Kidney (tissue), 13 donors: ENCODE measurements at regions not wholly inside any gene's neighbourhood (a gene's known extent, or its start where the extent isn't known, plus 50 kb on each side); places are given as distances from the start of the nearest gene placed in this dataset.

Source experiments
- DNase-seq, 5 donors: peaks; one replicate each; pipeline ENCODE4 v3.0.0-alpha.2; 2013 to 2020
- FAIRE-seq: peaks from 2 replicates; lab custom pipeline; 2012; peaks lifted over from hg19 to GRCh38; lab: Jason Lieb, UNC
- H3K27ac ChIP-seq, 2 donors: one replicate each; pipeline ENCODE4 v1.7.0; 2013; ENCODE audit warnings: low read depth in 2 of 2, low read length in 2 of 2, inconsistent platforms in 1 of 2
- H3K27me3 ChIP-seq: one replicate; pipeline ENCODE4 v1.7.1; 2013; ENCODE audit warnings: low read length, inconsistent platforms; ENCODE audit not compliant: control insufficient read depth, insufficient read depth
- H3K36me3 ChIP-seq, 3 donors: one replicate each; pipeline versions ENCODE4 v1.7.0 to v1.7.1; 2013; ENCODE audit warnings: low read length in 3 of 3, control low read depth in 1 of 3, inconsistent platforms in 1 of 3; ENCODE audit not compliant: insufficient read depth in 3 of 3, control insufficient read depth in 2 of 3
- H3K4me1 ChIP-seq, 3 donors: one replicate each; pipeline versions ENCODE4 v1.7.0 to v1.7.1; 2013; ENCODE audit warnings: low read length in 3 of 3, inconsistent platforms in 1 of 3, low read depth in 1 of 3; ENCODE audit not compliant: control insufficient read depth in 2 of 3, insufficient read depth in 2 of 3
- H3K4me3 ChIP-seq, 3 donors: one replicate each; pipeline versions ENCODE4 v1.7.0 to v1.8.1; 2013; ENCODE audit warnings: low read length in 3 of 3, control low read depth in 1 of 3, inconsistent platforms in 1 of 3
- H3K9ac ChIP-seq, 3 donors: one replicate each; pipeline versions ENCODE4 v1.7.0 to v1.7.1; 2013; ENCODE audit warnings: low read length in 3 of 3, control low read depth in 1 of 3, inconsistent platforms in 1 of 3
- H3K9me3 ChIP-seq, 3 donors: one replicate each; pipeline versions ENCODE4 v1.7.0 to v1.7.1; 2013; ENCODE audit warnings: low read length in 3 of 3, control low read depth in 1 of 3, inconsistent platforms in 1 of 3; ENCODE audit not compliant: control insufficient read depth in 2 of 3, insufficient read depth in 1 of 3
- intact Hi-C: fragments of 100-400 bp; cut with DNase I; formaldehyde crosslinking; loops from one replicate; pipeline ENCODE4 v1.11.1; 2022
- TF ChIP-seq, protein P1 (sequence below): IDR thresholded peaks from 3 replicates; pipeline ENCODE4 v1.5.1; 2012; ENCODE audit warnings: mild to moderate bottlenecking, moderate library complexity, borderline replicate concordance; ENCODE audit not compliant: insufficient read depth; ENCODE audit errors: extremely low read depth
- donor health status: control.
- donor health status: control.
- donor health status: control.
- donor health status: control.
- donor health status: control.
- donor health status: DM: yes; HTN: yes; CAD: no.
- donor health status: Normal renal cell carcinoma (clear cell type).

DNA sequence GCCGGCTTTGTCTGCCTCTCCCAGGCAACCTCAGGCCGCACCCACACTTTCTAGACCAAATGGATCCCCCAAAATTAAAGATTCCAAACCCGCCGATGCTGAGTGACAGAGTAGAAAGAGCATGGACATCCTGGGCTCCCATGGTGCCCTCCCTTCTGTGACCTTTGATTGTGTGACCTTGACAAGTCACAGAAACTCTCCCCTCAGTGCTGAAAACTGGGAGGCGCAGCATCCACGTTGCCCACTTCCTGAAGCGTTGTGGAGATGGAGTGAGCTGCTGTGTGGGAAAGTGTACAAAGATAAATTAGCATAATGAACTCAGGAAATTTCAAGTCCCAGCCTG is 74.4 kb upstream of the MFGE8 start:
- Histone ChIP-seq H3K27ac (no peak overlapping the region), H3K4me1 (no peaks in the 10 kb centered on the region), H3K9me3 (no peaks in the 10 kb centered on the region), H3K27me3 (no peaks in the 10 kb centered on the region), H3K36me3 (no peaks in the 10 kb centered on the region), H3K9ac (no peak overlapping the region), H3K4me3 (no peak overlapping the region)
- FAIRE-seq (no peak), DNase-seq (no peak)
- intact Hi-C loops: no loop called here
- TF ChIP-seq, protein P1, sequence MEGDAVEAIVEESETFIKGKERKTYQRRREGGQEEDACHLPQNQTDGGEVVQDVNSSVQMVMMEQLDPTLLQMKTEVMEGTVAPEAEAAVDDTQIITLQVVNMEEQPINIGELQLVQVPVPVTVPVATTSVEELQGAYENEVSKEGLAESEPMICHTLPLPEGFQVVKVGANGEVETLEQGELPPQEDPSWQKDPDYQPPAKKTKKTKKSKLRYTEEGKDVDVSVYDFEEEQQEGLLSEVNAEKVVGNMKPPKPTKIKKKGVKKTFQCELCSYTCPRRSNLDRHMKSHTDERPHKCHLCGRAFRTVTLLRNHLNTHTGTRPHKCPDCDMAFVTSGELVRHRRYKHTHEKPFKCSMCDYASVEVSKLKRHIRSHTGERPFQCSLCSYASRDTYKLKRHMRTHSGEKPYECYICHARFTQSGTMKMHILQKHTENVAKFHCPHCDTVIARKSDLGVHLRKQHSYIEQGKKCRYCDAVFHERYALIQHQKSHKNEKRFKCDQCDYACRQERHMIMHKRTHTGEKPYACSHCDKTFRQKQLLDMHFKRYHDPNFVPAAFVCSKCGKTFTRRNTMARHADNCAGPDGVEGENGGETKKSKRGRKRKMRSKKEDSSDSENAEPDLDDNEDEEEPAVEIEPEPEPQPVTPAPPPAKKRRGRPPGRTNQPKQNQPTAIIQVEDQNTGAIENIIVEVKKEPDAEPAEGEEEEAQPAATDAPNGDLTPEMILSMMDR: no peak

DNA sequence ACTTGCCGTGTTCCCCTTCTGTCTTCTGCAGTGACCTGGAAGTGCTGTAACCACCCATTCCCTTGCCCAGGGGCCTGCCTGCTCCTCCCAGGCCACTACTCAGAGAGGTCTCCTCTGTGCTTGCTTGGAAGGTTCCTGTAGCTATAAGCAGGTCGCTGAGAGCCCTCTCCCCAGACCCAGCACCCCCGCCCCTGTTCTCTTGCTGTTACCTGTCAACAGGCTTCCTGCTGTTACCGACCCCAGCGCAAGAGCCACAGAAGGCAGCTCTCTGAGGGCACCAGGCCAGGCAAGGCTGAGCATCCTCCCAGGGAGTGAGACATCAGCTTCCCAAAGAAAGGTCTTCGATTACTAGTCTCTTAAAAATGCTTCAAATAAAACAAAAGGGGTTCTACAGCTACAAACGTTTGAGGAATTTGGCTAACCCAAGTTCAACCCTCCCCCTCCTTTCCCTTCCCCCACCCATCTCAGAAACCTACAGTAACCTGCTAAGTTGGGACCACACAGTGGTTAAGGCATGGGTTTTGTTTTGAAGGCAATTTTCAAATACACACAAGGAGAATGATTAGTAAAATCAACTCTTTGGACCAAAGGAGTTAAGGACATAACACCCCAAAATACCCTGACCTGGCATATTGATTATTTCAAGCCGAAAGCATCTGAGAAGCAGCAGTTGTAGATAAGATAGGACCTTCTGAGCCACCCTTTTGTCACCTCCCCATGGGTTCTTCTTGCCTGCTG is 74.9 kb upstream of the MFGE8 start:
- Histone ChIP-seq H3K36me3 (no peaks in the 10 kb centered on the region), H3K9me3 (no peaks in the 10 kb centered on the region), H3K4me3 (no peak overlapping the region), H3K27me3 (no peaks in the 10 kb centered on the region), H3K27ac (no peak overlapping the region), H3K9ac (no peak overlapping the region), H3K4me1 (no peaks in the 10 kb centered on the region)
- intact Hi-C loops: no loop called here
- FAIRE-seq (no peak), DNase-seq (peak in 1 of 5 donors; percentile 7)
- TF ChIP-seq, protein P1: no peak

DNA sequence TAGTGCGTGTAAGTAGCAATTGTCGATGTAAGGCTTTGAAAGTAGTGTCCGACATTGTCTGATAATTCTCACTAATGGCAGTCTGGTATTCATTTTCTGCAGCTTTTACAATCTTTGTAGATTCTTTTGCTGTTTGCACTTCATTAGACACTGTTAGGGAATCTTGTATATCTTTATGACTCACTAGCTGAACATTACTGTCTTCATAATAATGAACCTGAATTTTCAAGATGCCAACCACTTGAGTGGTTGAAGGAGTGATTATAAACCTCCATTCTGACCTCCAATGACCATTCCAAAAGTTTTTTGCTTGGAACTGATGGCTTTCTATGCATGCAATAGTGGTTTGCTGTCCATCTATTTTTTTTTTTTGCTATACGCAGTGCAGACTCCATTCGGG is 76.4 kb upstream of the MFGE8 start:
- FAIRE-seq: no peak
- no peak overlapping the region for H3K9ac ChIP-seq
- no peaks in the 10 kb centered on the region for H3K4me1 ChIP-seq
- H3K4me3 ChIP-seq: no peak overlapping the region
- no peaks in the 10 kb centered on the region for H3K27me3 ChIP-seq
- no peaks in the 10 kb centered on the region for H3K9me3 ChIP-seq
- TF ChIP-seq, protein P1: no peak
- no peak overlapping the region for H3K27ac ChIP-seq
- H3K36me3 ChIP-seq: no peaks in the 10 kb centered on the region
- intact Hi-C loops: no loop called here
- DNase-seq: no peak

DNA sequence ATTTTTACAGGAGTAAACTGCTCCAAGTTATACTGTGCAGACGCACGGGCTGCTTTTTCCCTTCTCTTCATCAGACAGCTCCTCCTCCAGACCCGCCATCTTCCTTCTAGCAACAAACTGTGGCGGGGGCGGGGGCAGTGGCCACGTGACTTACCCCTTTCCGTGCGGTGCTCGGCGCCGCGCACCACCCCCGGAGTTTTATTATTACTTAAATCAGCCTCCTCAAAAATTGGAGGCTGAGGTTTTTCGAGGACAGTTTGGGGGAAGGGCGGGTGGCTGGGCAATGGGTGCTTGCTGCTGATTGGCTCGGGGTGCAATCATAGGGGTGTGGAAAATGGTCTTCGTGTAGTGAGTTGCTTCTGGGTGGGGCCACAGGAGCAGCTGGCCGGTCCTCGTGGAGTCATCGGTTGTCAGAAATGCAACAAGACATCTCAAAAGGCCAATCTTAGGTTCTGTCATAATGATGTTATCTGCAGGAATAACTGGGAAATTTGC is 77.1 kb upstream of the MFGE8 start:
- Histone ChIP-seq H3K27ac (no peak overlapping the region), H3K4me1 (no peaks in the 10 kb centered on the region), H3K4me3 (no peak overlapping the region), H3K36me3 (no peaks in the 10 kb centered on the region), H3K9me3 (no peaks in the 10 kb centered on the region), H3K9ac (no peak overlapping the region), H3K27me3 (no peaks in the 10 kb centered on the region)
- TF ChIP-seq, protein P1: no peak
- no peak for FAIRE-seq
- no peak for DNase-seq
- intact Hi-C loops: no loop called here
